ENCODE measurements at regions not wholly inside any gene's neighbourhood (a gene's known extent, or its start where the extent isn't known, plus 50 kb on each side); places are given as distances from the start of the nearest gene placed in this dataset.

DNA sequence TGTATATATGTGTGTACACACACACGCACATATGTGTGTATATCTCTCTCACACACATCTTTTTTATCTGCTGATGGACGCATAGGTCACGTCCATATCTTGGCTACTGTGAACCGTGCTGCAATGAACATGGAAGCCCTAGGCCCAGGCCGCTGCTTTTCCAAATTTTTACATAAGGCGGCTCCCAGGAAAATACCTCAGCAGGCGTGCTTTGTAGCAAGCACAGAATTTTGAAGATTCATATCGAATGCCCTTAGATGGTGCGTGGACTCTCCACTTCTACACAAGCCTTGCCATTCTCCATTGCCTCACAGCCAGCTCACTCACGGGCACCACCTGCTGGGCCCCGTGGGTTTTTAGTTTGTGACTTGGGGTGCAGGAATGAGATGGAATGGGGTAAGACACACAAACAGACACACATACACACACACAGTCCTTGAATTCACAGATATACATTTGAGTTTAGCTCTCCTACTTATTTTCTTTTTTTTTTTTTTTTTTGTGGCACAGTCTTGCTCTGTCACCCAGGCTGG, 57.9 kb upstream of the RNF32 start:
- ATAC-seq (ENCODE audit: low read depth) = no peak
- POLR2A ChIA-PET = no interaction called here
- intact Hi-C loops (cut with micrococcal nuclease) = no loop called here

DNA sequence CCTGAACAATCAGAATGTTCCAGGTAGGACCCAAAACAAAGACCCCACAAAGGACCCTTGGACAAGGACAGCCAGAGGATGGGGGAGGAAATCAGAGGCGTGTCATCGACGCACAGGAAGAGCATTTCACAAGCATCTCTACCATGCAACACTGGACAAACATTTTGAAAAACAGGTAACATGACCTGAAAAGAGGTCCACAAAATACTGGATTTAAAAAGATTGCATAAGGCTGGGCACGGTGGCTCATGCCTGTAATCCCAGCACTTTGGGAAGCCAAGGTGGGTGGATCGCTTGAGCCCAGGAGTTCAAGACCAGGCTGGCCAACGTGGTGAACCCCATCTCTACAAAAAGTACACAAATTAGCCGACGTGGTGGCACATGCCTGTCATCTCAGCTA, 60.5 kb upstream of the RNF32 start:
- Mint-ChIP-seq H3K27ac (no peak overlapping the region), H3K4me1 (no peaks in the 10 kb centered on the region), H3K4me3 (no peak overlapping the region), H3K27me3 (peaks cover 14% of the 10 kb centered on the region), H3K9me3 (ENCODE audit: insufficient read depth) (no peaks in the 10 kb centered on the region)
- H3K4me3 ChIP-seq (ENCODE audit: control extremely low read depth in 1 of 5, extremely low read depth in 1 of 5, insufficient read depth in 1 of 5, low read depth in 2 of 5, low read length in 4 of 5) = no peak overlapping the region
- H3K4me2 ChIP-seq (replicated peaks; ENCODE audit: low read depth, low read length, poor library complexity, severe bottlenecking) = no peak overlapping the region
- ChIA-PET CTCF (no interaction called here), POLR2A (no interaction called here)
- H3K79me2 ChIP-seq (ENCODE audit: control insufficient read depth, insufficient read depth, low read length) = no peaks in the 10 kb centered on the region
- peaks cover 0 to 2% (median 0%) of the 10 kb centered on the region in 3 donors for H3K9me3 ChIP-seq (ENCODE audit: control extremely low read depth in 1 of 3, control insufficient read depth in 2 of 3, insufficient read depth in 1 of 3, low read length in 2 of 3)
- no peak for DNase-seq
- WGBS (ENCODE audit: insufficient coverage) = 87% methylated on average over 5 of the region's 8 CpGs
- intact Hi-C loops (cut with micrococcal nuclease) = no loop called here
- no peak for TF ChIP-seq EZH2 (IDR thresholded peaks at IDR 0.05; ENCODE audit: borderline replicate concordance, insufficient read depth, low read depth, low read length, poor library complexity, severe bottlenecking)
- TF ChIP-seq CTCF (IDR thresholded peaks at IDR 0.05) = no peak
- H3K27me3 ChIP-seq (replicated peaks in 1 of 4; ENCODE audit: control extremely low read depth in 1 of 4, control insufficient read depth in 3 of 4, insufficient read depth in 4 of 4, low read length in 3 of 4) = no peaks in the 10 kb centered on the region
- H4K20me1 ChIP-seq (ENCODE audit: control insufficient read depth, insufficient read depth, low read length, poor library complexity, severe bottlenecking) = no peaks in the 10 kb centered on the region
- H3K36me3 ChIP-seq (replicated peaks in 1 of 2; ENCODE audit: control extremely low read depth in 1 of 2, control insufficient read depth in 1 of 2, extremely low read depth in 1 of 2, insufficient read depth in 2 of 2, low read length in 1 of 2) = no peaks in the 10 kb centered on the region
- no peak overlapping the region for H3K9ac ChIP-seq (ENCODE audit: low read length)
- H3K4me1 ChIP-seq (ENCODE audit: control insufficient read depth in 2 of 2, insufficient read depth in 2 of 2, low read length in 2 of 2) = no peaks in the 10 kb centered on the region
- no peak for ATAC-seq (ENCODE audit: low read depth)
- no peak overlapping the region for H3K27ac ChIP-seq (ENCODE audit: low read length in 2 of 2)
- no peak overlapping the region for H2AFZ ChIP-seq (ENCODE audit: insufficient read depth, low read depth, low read length, poor library complexity, severe bottlenecking)

More for the DNA sequence above, 57.9 kb upstream of the RNF32 start:
- no peak overlapping the region for H3K27ac Mint-ChIP-seq
- Histone ChIP-seq H3K9ac (ENCODE audit: low read length) (no peak overlapping the region), H3K27ac (ENCODE audit: low read length in 2 of 2) (no peak overlapping the region), H4K20me1 (ENCODE audit: control insufficient read depth, insufficient read depth, low read length, poor library complexity, severe bottlenecking) (no peaks in the 10 kb centered on the region), H2AFZ (ENCODE audit: insufficient read depth, low read depth, low read length, poor library complexity, severe bottlenecking) (no peak overlapping the region), H3K79me2 (ENCODE audit: control insufficient read depth, insufficient read depth, low read length) (no peaks in the 10 kb centered on the region), H3K4me1 (ENCODE audit: control insufficient read depth in 2 of 2, insufficient read depth in 2 of 2, low read length in 2 of 2) (no peaks in the 10 kb centered on the region), H3K36me3 (replicated peaks in 1 of 2; ENCODE audit: control extremely low read depth in 1 of 2, control insufficient read depth in 1 of 2, extremely low read depth in 1 of 2, insufficient read depth in 2 of 2, low read length in 1 of 2) (no peaks in the 10 kb centered on the region), H3K4me3 (ENCODE audit: control extremely low read depth in 1 of 5, extremely low read depth in 1 of 5, insufficient read depth in 1 of 5, low read depth in 2 of 5, low read length in 4 of 5) (no peak overlapping the region), H3K4me2 (replicated peaks; ENCODE audit: low read depth, low read length, poor library complexity, severe bottlenecking) (no peak overlapping the region), H3K9me3 (ENCODE audit: control extremely low read depth in 1 of 3, control insufficient read depth in 2 of 3, insufficient read depth in 1 of 3, low read length in 2 of 3) (peaks cover 0 to 5% (median 4%) of the 10 kb centered on the region in 3 donors), H3K27me3 (replicated peaks in 1 of 4; ENCODE audit: control extremely low read depth in 1 of 4, control insufficient read depth in 3 of 4, insufficient read depth in 4 of 4, low read length in 3 of 4) (no peaks in the 10 kb centered on the region)
- no peaks in the 10 kb centered on the region for H3K4me1 Mint-ChIP-seq
- WGBS (ENCODE audit: insufficient coverage) = 94% methylated on average over 6 of the region's 11 CpGs
- no peak overlapping the region for H3K4me3 Mint-ChIP-seq
- H3K27me3 Mint-ChIP-seq = peaks cover 7% of the 10 kb centered on the region
- peaks cover 3% of the 10 kb centered on the region for H3K9me3 Mint-ChIP-seq (ENCODE audit: insufficient read depth)
- TF ChIP-seq EZH2 (IDR thresholded peaks at IDR 0.05; ENCODE audit: borderline replicate concordance, insufficient read depth, low read depth, low read length, poor library complexity, severe bottlenecking) = no peak
- no peak for TF ChIP-seq CTCF (IDR thresholded peaks at IDR 0.05)
- CTCF ChIA-PET = no interaction called here
- no peak for DNase-seq

All from B cell (primary cell).